A673 (cell line): ENCODE measurements at regions not wholly inside any gene's neighbourhood (a gene's known extent, or its start where the extent isn't known, plus 50 kb on each side); places are given as distances from the start of the nearest gene placed in this dataset.

Source experiments
- BruUV-seq: library from RNA; stranded (reverse); fragments of 400-500 nt; replicated peaks from 2 replicates; lab custom pipeline; 2021; lab: Mats Ljungman, UMichigan
- CTCF ChIA-PET: fragments of 300-600 bp; sonication (Branson Sonifier 250); formaldehyde crosslinking; loops from one replicate; lab custom pipeline; 2022; ENCODE audit warnings: antibody characterized with exemption; lab: Charles Lee
- POLR2A ChIA-PET: fragments of 300-600 bp; sonication (Branson Sonifier 250); formaldehyde crosslinking; loops from one replicate; lab custom pipeline; 2022; ENCODE audit warnings: antibody characterized with exemption; ENCODE audit not compliant: low non-redundant PET; lab: Charles Lee
- DNase-seq: peaks from one replicate; pipeline ENCODE4 v3.0.0-alpha.2; 2015; ENCODE audit warnings: low spot score
- H3K27ac ChIP-seq: fragments of 200-600 bp; sonication (generic); 2 replicates; pipeline ENCODE4 v1.5.1; 2016; ENCODE audit warnings: mixed run types, low read depth, mild to moderate bottlenecking, mixed read lengths, antibody characterized with exemption, low read length; ENCODE audit not compliant: poor library complexity, severe bottlenecking
- H3K27me3 ChIP-seq: fragments of 200-600 bp; sonication (generic); replicated peaks from 2 replicates; pipeline ENCODE4 v1.6.1; 2017; ENCODE audit warnings: mixed run types, low read depth, mild to moderate bottlenecking, mixed read lengths, antibody characterized with exemption, low read length; ENCODE audit not compliant: insufficient read depth, poor library complexity
- H3K36me3 ChIP-seq: fragments of 200-600 bp; sonication (generic); 2 replicates; pipeline ENCODE4 v1.6.1; 2016; ENCODE audit warnings: mixed run types, mild to moderate bottlenecking, mixed read lengths, antibody characterized with exemption, low read length; ENCODE audit not compliant: insufficient read depth, poor library complexity, severe bottlenecking
- H3K4me1 ChIP-seq: fragments of 200-600 bp; sonication (generic); 2 replicates; pipeline ENCODE4 v1.6.1; 2017; ENCODE audit warnings: mixed run types, mild to moderate bottlenecking, mixed read lengths, antibody characterized with exemption, low read length; ENCODE audit not compliant: insufficient read depth, poor library complexity, severe bottlenecking
- H3K4me3 ChIP-seq: fragments of 200-600 bp; sonication (generic); 2 replicates; pipeline ENCODE4 v1.5.1; 2016; ENCODE audit warnings: low read depth, mixed run types, mild to moderate bottlenecking, mixed read lengths, low read length; ENCODE audit not compliant: poor library complexity, severe bottlenecking
- H3K9me3 ChIP-seq: fragments of 200-600 bp; sonication (generic); 2 replicates; pipeline ENCODE4 v1.6.1; 2016; ENCODE audit warnings: mixed run types, low read depth, mild to moderate bottlenecking, mixed read lengths, antibody characterized with exemption, low read length; ENCODE audit not compliant: poor library complexity, severe bottlenecking
- EZH2 ChIP-seq: fragments of 200-600 bp; sonication (generic); IDR thresholded peaks from 2 replicates; pipeline ENCODE4 v1.6.1; 2017; ENCODE audit warnings: borderline replicate concordance, low read depth, mild to moderate bottlenecking, mixed read lengths, antibody characterized with exemption, low read length; ENCODE audit not compliant: poor library complexity, severe bottlenecking
- intact Hi-C: fragments of 100-400 bp; cut with micrococcal nuclease; formaldehyde crosslinking; loops from one replicate; pipeline ENCODE4 v1.10.0; 2022; ENCODE audit not compliant: unreplicated experiment
- TF ChIP-seq, protein P1 (sequence below): fragments of 300-800, 200-600 bp; sonication (generic); conservative IDR thresholded peaks from 2 replicates; pipeline ENCODE4 v1.5.1; 2017; ENCODE audit warnings: low read depth, mild to moderate bottlenecking, antibody characterized with exemption, low read length, moderate library complexity, mixed read lengths

DNA sequence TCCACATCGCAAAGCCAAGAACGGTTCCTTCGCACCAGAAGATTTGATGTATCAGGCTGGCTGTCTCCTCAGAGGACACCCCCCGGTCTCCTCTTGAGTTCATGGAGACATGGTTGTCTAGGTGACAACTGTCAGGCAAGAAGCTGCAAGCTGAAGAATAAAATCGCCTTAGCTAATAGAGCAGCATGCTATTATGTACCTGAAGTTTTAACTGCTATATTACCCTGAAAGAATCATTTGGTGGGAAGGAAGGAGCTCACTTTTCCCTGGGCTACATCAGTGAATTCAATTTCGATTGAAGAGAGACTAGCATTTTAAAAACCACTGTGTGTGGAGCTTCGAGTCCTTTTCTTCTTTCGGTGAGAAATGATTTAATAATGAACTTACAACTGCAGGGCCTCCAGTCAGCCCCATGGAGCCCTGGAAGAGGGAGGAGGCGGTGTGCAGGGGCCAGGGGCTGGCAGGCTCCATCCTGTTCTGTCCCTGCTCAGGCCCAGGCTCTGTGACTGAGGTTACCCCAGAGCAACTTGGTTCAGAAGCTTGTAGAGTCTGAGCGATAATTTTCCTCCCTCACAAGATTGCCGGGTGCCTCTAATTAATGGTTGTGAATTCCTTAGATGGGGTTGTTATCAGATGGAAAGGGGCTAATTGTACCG, 191.3 kb downstream of the MID1IP1 start:
- H3K4me3 ChIP-seq = no peak overlapping the region
- no peak for DNase-seq
- intact Hi-C loops = no loop called here
- BruUV-seq = no TSS peak
- TF ChIP-seq, protein P1, sequence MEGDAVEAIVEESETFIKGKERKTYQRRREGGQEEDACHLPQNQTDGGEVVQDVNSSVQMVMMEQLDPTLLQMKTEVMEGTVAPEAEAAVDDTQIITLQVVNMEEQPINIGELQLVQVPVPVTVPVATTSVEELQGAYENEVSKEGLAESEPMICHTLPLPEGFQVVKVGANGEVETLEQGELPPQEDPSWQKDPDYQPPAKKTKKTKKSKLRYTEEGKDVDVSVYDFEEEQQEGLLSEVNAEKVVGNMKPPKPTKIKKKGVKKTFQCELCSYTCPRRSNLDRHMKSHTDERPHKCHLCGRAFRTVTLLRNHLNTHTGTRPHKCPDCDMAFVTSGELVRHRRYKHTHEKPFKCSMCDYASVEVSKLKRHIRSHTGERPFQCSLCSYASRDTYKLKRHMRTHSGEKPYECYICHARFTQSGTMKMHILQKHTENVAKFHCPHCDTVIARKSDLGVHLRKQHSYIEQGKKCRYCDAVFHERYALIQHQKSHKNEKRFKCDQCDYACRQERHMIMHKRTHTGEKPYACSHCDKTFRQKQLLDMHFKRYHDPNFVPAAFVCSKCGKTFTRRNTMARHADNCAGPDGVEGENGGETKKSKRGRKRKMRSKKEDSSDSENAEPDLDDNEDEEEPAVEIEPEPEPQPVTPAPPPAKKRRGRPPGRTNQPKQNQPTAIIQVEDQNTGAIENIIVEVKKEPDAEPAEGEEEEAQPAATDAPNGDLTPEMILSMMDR = no peak
- TF ChIP-seq EZH2 = no peak
- no peak overlapping the region for H3K27ac ChIP-seq
- no peaks in the 10 kb centered on the region for H3K27me3 ChIP-seq
- no peaks in the 10 kb centered on the region for H3K36me3 ChIP-seq
- POLR2A ChIA-PET = no interaction called here
- no peaks in the 10 kb centered on the region for H3K4me1 ChIP-seq
- H3K9me3 ChIP-seq = no peaks in the 10 kb centered on the region
- CTCF ChIA-PET = no interaction called here

DNA sequence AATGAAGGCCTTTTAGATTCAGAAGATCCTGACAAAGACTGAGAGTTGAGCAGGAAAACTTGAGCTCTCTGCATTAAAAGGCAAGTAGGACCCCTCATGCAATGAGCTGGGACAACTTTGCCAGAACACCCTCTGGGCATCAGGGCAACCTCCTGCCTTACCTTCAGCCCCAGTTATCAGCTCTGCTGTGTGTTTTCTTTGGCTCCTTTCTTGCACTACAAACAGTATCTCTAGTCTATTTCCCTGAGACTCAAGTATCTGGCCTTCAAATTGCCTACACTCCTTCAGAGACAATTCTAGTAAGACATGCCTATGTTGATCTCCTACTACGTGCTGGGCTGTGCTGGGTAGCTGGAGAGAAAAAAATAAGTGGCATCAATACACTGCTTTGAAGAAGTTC, 192.2 kb downstream of the MID1IP1 start:
- ChIA-PET CTCF (no interaction called here), POLR2A (no interaction called here)
- Histone ChIP-seq H3K4me3 (no peak overlapping the region), H3K27ac (no peak overlapping the region), H3K36me3 (no peaks in the 10 kb centered on the region), H3K27me3 (no peaks in the 10 kb centered on the region), H3K9me3 (no peaks in the 10 kb centered on the region), H3K4me1 (no peaks in the 10 kb centered on the region)
- intact Hi-C loops = no loop called here
- TF ChIP-seq, protein P1 = no peak
- TF ChIP-seq EZH2 = no peak
- DNase-seq = no peak
- no TSS peak for BruUV-seq

DNA sequence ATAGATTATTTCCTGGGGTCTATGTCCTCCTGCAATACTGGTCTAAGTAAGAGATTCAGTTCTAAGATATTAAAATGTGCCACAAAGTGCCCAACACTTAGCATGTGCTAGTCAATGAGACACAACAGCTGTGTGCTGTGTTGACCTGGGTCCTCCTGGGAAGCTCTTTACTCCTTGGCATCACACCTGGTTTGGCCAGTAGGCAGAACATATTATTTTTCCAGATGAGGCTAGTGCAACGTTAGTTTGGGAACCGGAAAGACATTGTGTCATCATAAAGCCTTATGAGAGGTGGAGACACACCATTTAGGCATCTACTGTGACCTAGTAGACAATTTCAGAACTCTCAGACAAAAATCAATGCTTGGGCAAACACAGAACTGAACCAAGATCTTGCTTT, 197.8 kb downstream of the MID1IP1 start:
- no TSS peak for BruUV-seq
- no peaks in the 10 kb centered on the region for H3K4me1 ChIP-seq
- no peak overlapping the region for H3K27ac ChIP-seq
- intact Hi-C loops = no loop called here
- no peak overlapping the region for H3K4me3 ChIP-seq
- H3K36me3 ChIP-seq = no peaks in the 10 kb centered on the region
- DNase-seq = no peak
- H3K27me3 ChIP-seq = no peaks in the 10 kb centered on the region
- TF ChIP-seq, protein P1 = no peak
- TF ChIP-seq EZH2 = no peak
- H3K9me3 ChIP-seq = no peaks in the 10 kb centered on the region
- ChIA-PET POLR2A (no interaction called here), CTCF (no interaction called here)
